Activated CD4-positive, alpha-beta T cell treated with anti-CD3 and anti-CD28 coated beads, Interleukin-10, Interleukin-2, amounts not matched to agents 100 ng/mL and 50 ng/mL, durations not matched to agents 16 hours and 8 hours (primary cell): ENCODE measurements at regions not wholly inside any gene's neighbourhood (a gene's known extent, or its start where the extent isn't known, plus 50 kb on each side); places are given as distances from the start of the nearest gene placed in this dataset.
"Not testable (repeated sequence)": the region's sequence is repeated elsewhere in the genome, so short reads cannot be mapped to it uniquely, and the experiment has no call there.

ENCODE experiments used
- DNase-seq: peaks from one replicate; pipeline ENCODE4 v3.0.0-alpha.2; 2020

DNA sequence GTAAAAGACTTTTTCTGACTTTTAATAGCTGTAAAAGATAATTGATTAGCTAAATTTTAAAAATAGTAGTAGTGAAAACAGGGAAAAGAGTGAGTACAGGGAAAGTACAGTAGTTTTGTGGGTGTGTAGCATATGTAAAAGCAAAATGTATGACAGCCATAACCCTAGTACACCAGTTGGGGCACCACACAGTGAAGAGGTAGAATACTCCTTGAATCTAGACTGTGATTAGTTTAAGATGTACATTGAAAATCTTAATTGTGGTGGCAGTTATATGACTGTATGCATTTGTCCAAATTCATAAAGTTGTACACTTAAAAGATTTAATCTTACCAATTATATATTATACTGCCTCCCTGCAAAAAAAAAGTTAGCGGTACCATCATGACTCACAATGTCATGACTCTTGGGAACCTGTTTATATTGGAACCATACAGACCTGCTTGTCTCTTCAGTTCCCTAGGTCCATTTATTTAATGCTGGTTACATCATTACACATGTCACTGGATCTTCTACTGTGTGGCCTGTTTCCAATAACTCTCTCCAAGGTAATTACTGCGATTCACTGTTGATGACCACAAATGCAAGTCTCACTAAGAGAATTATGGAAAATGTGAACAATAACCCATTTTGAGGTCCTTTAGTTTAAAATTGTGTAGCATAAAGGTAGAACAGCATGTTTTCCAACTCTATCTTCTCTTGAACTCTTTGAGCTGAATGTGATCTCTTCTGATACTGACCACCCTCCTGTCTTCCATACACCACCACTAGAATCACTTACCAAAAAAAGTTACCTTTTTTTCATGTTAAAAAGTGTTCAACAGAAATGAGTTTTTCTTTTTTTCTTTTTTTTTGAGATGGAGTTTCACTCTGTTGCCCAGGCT lies 264.2 kb upstream of the AMIGO2 start:
- DNase-seq, result no peak

DNA sequence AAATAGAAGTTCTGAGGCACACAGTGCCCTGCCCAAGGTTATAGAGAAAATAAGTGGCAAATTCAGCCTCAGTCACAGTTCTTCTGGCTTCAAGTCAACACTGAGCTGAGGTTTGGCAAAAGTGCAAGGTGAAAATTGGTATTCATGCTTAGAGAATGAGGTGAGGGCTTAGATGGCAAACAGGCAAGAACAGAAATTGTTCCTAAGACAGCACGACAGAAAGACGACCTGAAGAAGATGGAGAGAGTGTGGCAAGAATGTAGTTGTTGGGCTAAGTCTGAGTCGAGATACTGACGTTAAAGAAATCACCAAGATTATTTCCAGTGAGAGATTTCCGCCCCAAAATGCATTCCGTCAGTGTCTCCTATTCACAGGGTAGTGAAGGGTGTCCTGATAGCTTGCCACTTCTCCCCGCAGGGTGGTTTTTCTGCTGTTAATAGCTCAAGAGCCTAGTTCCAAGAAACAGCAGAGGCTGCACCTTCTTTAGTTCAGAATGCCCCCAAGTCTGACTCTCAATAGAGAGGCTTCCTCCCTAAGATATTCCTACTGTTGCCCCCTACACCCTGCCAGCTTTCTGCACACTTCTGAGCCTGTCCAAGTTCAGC lies 260.8 kb upstream of the AMIGO2 start:
- DNase-seq, result no peak

DNA sequence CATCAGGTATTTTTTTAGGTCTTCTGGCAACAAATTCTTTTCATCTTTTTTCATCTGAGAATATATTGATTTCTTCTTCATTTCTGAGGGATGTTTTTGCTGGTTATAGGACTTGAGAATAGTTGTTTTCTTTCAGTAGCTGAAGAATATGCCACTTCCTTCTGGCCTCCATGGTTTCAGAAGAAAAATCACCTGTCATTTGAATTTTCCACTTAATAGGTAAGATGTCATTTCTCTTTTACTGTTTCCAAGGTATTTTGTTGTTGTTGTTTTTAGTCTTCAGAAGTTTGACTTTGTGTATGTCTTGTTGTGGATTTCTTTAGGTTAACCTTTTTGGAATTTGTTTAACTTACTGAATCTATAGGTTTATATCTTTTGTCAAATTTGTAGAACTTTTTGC lies 257.8 kb upstream of the AMIGO2 start:
- DNase-seq, result no peak

DNA sequence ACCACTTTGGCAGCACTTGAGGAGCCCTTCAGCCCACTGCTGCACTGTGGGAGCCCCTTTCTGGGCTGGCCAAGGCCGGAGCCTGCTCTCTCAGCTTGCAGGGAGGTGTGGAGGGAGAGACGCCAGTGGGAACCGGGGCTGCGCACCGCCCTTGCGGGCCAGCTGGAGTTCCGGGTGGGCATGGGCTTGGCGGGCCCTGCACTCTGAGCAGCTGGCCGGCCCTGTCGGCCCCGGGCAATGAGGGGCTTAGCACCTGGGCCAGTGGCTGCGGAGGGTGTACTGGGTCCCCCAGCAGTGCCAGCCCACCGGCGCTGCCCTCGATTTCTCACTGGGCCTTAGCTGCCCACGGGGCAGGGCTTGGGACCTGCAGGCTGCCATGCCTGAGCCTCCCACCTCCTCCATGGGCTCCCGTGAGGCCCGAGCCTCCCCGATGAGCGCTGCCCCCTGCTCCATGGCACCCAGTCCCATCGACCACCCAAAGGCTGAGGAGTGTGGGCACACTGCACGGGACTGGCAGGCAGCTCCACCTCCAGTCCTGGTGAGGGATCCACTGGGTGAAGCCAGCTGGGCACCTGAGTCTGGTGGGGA lies 253.6 kb upstream of the AMIGO2 start:
- not testable (repeated sequence) for DNase-seq

DNA sequence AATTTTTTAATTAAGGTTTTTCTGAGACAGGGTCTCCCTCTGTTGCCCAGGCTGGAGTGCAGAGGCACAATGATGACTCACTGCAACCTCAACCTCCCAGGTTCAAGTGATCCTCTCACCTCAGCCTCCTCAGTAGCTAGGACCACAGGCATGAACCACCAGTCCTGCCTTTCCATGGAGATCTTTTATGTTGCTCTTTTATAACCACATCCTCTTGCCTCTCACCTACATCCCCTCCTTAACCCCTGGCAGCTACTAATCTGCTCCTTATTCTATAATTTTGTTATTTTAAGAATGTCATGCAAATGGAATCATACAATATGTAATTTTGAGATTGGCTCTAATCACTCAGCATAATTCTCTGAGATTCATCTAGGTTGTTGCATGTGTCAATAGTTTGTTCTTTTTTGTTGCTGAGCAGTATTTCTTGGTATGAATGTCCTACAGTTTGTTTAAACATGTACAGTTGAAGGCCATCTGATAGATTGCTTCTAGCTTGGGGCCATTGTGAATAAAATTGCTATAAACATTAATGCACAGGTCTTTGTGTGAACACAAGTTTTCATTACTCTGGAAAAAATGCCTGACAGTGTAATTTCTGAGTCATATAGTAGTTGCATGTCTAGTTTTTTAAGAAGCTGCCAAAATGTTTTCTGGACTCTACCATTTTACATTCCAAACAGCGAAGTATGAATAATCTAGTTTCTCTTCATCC lies 249.2 kb upstream of the AMIGO2 start:
- no peak for DNase-seq

DNA sequence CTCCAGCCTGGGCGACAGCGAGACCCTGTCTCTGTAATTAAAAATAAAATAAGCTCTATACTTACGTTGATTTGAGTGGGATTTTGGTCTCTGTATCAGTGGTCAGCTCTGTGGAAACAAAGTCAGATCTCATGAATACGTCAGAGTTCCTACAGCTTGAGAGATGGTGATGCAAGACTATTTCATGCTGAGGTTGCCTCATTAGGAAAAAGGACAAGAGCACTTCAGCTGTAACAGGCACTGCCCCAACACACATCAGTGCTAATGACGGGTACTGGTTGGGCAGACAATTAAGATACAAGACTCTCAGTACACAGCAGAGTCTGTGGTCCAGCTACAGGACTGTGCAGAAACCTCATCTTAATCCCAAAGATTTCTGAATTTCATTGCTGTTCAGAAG lies 246.4 kb upstream of the AMIGO2 start:
- no peak for DNase-seq

DNA sequence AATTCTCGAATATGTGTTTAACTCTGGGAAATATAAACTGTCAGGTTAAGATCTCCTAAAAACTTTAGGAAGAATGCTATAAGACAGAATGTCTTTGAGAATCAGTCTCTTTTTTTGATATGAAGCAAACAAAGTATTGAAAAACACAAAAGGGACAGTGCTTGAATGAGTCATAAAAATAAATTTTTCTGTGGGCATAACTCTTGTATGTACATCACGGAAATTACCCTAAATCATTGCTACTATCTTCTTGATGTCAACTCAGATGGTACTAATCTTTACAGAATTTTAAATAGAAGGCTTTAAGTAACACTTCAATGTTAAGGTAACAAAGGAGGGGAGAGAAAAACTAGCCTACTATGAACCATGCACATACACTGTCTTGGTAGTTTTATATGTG lies 244.0 kb upstream of the AMIGO2 start:
- no peak for DNase-seq

DNA sequence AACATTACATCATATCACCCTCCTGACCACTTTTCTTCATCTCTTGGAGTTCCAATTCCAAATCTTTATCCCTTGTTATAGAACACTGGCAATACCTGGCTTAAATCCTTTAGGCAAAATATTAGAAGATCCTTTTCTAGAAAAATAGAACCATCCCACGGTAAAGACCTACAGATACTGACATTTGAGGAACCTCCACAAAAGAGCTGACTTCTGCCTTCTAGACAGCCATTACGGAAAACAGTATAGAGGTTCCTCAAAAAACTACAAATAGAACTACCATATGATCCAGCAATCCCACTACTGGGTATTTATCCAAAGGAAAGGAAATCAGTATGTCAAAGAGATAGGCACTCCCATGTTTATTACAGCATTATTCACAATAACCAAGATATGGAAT lies 241.7 kb upstream of the AMIGO2 start:
- no peak for DNase-seq

DNA sequence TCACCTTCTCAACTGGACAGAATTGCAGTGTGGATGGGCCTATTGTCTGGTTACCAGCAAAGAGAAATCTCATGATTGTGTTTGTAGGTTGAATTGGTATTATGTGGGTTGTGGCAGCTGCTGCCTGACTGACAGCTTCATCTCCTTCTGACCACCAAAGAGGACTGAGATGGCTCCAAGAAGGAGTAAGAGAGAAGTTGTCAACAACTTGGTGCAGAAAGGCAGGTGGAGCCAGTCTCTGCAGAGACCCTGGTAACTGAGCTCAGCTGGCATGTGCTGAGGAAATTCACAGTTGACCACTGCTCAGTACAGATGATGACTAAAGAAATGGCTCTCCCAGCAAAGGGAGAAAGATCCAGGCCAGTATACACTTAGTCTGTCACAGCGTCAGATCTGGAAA lies 240.0 kb upstream of the AMIGO2 start:
- DNase-seq, result no peak

DNA sequence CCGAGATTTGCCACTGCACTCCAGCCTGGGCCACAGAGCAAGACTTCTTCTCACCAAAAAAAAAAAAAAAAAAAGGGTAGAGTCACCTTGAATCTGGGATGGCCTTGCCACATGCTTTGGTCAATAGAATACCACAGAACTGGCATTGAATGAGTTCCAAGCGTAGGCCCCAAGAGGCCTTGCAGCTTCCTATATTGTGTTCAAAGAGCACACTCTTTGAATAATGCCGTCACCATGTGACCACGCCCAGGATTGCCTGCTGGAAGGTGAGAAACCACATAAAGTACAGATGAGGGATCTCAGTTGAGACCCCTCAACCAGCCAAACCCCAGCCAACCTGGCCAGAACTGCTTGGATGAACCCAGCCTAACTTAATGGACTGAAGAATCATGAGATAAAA lies 239.2 kb upstream of the AMIGO2 start:
- DNase-seq, result no peak

DNA sequence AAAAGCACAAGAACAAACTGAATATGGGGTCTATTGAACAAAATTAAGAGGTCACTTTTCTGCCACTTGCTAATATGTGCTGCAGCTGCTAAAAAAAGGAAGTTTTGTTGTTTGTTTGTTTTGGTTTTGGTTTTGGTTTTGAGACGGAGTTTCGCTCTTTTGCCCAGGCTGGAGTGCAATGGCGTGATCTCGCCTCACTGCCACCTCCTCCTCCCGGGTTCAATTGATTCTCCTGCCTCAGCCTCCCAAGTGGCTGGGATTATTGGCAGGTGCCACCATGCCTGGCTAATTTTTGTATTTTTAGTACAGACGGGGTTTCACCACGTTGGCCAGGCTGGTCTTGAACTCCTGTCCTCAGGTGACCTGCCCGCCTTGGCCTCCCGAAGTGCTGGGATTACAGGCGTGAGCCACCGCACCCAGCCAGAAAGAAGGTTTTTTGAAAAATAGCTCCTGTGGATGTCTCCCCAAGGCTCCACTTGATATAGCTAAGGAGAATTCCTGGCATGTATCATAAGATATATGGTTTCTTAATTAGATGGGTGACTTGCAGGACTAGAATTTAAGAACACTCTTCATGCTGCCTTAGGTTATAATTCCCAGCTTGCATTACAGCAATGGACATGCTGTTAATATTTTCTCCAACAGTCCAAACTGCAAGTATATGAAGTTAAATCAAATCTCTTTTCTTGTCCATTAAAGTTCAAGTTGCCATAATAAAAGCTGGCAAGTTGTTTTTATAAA lies 237.6 kb upstream of the AMIGO2 start:
- DNase-seq, result peak; percentile 46

DNA sequence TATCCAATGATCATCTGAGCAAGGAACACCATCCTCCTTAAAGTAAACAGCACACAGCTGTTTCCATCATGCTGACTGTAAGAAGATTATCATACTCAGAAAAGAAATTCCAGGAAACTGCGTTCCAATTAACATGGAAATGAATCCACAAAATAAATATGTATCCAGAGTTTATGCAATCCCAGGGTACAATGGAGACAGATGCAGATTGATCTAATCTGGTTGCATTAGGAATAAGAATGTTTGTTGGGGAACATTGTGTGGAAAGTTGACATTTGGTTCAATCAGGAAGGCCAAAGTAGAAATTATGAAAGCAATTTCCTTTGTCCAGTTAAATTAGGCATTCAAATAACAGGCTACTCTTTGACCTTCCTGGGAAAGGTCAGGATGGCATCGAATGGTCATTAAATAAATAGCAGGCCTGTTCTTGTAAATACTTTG lies 236.9 kb upstream of the AMIGO2 start:
- no peak for DNase-seq

DNA sequence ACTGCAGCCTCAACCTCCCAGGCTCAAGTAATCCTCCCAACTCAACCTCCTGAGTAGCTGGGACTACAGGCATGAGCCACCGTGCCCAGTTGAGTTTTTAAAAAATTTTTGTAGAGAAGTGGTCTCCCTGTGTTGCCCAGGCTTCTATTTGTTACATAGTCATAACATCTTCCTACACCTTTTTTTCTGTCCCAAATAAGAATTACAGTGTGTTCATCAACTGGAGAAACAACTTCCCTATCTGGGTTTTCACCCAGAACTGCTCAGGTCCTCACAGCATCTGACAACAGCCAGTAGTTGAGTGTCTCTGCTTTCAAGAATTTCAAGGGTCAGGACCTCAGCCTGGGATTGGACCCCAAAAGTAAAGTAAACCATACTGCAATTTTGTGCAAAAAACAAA lies 235.2 kb upstream of the AMIGO2 start:
- no peak for DNase-seq

DNA sequence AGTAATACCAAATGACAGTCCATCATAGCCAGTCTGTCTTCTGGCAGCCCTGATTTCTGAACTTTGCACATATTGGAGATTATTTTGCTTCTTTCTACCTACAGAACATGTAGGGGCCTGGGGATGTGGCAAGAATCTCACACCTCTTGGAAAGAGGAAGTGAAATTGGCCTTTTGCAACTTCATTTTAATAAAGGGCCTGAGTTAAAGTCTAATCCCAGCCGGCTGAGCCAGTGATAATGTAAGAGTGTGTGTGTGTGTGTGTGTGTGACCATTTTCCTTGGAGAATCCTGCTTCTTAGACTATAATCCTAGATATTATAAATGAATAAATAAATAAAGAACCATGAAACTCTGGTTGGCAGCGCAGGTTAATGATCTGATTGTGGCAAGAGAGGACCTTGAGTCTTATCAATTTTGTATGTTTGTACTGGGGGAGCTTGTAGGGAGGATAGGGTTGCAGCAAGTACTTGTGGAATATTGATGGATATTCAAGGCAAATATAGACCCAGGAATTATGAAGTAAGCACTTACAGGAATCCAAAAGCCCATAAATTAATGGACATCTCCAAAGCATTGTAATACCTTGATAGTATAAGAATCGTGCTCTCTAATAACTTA lies 233.2 kb upstream of the AMIGO2 start:
- DNase-seq, result no peak

DNA sequence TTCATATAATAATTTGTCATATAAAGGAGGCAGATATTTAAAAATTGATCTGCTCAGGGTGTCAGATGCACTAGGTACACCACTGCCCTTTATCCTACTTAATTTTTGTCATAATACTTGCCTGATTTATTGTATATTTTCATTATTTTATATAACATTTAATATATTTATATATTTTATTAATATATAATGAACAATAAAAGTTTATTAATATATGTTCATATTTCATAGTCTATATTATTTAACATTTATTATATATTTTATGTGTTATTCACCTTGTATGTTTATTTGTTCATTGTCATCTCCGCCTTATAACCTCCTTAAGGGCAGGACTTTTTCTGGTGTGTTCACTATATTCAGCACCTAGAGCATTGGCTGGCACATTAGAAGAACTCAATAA lies 232.4 kb upstream of the AMIGO2 start:
- DNase-seq, result no peak

DNA sequence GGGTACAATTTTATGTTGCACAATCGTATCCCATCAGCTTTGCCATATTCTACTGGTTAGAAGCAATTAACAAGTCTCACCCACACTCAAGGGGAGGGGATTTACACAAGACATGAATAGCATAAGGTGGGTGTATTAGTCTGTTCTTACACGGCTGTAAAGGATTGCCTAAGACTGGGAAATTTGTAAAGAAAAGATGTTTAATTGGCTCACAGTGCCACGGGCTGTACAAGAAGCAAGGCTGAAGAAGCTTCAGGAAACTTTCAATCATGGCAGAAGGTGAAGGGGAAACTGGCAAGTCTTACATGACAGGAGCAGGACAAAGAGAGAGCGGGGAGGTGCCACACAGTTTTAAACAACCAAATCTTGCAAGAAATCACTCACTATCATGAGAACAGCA lies 231.8 kb upstream of the AMIGO2 start:
- DNase-seq, result no peak

DNA sequence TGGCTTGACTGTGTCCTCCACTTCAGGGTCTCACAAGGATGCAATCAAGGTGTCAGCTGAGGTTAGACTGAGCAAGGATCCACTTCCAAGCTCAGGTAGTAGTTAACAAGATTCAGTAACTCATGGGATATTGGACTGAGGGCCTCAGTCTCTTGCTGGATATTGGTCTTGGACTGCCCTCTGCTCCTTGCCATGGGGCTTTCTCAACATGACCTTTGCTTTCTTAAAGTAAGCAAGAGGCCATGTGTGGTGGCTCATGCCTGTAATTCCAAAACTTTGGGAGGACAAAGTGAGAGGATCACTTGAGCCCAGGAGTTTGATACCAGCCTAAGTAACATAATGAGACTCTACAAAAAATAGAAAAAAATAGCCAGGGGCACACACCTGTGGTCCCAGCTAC lies 231.3 kb upstream of the AMIGO2 start:
- DNase-seq, result no peak

DNA sequence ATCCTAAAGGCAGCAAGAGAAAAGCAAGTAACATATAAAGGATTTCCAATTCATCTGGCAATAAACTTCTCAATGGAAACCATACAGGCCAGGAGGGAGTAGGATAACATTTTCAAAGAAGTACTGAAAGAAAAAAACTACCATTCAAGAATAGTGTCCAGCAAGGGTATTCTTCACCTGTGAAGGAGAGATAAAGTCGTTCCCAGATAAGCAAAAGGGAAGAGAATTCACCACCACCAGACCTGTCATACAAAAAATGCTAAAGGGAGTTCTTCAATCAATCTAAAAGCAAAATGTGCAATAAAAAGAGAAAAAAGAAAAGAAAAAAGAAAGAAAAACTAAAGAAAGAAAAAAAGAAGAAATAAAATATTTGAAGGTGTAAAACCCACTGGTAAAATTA lies 228.9 kb upstream of the AMIGO2 start:
- DNase-seq, result no peak

DNA sequence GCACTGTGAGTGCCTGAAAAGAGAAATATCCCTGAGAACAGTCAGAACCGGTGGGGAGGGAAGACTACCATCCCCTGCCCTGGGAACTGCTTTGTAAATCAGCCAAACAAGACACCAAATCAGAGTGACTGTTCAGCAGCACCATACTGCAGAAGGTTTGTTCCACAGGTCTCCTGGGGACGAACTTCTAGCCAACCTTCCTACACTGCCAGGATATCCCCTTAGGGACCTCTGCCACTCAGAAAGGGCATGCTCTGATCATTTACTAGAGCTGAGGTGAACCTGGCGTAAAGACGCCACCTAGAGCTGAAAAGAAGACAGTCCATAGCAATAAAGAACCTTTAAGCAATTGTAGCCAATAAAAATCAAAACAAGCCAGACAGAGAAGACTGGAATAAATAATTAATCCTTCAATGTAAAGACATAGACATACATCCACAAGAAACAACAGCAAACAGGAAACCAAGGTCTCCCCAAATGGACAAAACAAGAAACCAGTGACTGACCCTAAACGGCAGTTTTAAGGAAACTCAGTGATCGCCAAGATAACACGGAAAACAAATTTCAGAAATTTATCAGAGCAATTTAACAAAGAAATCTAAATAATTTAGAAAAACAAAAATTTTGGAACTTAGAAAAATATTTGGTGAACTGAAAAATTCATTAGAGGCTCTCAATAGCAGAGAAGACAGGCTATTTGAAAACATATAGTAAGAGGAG lies 228.1 kb upstream of the AMIGO2 start:
- peak; percentile 84 for DNase-seq

DNA sequence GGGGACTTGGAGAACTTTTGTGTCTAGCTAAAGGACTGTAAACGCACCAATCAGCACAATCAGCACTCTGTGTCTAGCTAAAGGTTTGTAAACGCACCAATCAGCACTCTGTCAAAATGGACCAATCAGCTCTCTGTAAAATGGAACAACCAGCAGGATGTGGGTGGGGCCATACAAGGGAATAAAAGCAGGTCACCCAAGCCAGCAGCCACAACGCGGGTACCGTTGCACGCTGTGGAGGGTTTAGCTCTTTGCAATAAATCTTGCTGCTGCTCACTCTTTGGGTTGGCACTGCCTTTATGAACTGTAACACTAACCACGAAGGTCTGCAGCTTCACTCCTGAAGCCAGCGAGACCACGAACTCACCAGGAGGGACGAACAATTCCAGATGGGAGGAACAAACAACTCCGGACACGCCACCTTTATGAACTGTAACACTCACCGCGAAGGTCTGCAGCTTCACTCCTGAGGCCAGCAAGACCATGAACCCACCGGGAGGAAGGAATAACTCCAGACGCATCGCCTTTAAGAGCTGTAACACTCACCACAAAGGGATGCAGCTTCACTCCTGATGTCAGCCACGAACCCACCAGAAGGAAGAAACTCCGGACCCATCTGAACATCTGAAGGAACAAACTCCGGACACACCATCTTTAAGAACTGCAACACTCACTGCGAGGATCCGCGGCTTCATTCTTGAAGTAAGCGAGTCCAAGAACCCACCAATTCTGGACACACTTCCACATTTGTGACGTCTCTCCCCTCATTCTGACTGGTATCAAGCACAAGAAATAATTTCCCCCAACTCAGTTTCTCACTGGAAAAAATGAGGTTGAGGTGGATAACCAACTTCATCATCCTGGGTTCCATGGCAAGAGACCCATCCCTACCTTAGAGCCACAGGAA lies 227.3 kb upstream of the AMIGO2 start:
- peak; percentile 66 for DNase-seq

DNA sequence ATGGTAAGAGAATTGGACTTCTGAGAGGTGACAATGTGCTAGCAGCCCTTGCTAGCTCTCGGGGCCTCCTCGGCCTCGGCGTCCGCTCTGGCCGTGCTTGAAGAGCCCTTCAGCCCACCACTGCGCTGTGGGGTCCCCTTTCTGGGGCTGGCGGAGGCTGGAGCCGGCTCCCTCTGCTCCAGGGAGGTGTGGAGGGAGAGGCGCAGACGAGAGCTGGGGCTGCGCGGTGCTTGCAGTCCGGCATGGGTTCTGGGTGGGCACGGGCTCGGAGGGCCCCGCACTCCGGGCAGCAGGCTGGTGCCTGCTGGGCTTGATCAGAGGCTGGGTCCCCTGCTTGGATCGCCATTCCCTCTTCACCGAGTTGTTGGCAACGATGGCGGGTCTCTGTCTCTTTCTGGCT lies 226.4 kb upstream of the AMIGO2 start:
- no peak for DNase-seq
